AG04450 (cell line): ENCODE measurements at regions not wholly inside any gene's neighbourhood (a gene's known extent, or its start where the extent isn't known, plus 50 kb on each side); places are given as distances from the start of the nearest gene placed in this dataset.

Source experiments
- CTCF ChIA-PET: fragments of 300-600, 350-600 bp; formaldehyde crosslinking; extraction: SDS; loops from one replicate; lab custom pipeline; 2022; ENCODE audit warnings: antibody characterized with exemption, inconsistent platforms; lab: Charles Lee
- POLR2A ChIA-PET: fragments of 350-600 bp; formaldehyde crosslinking; extraction: SDS; loops from one replicate; lab custom pipeline; 2021; ENCODE audit warnings: antibody characterized with exemption, inconsistent platforms; lab: Yijun Ruan, JAX
- DNase-seq: peaks from one replicate; pipeline ENCODE4 v3.0.0-alpha.2; 2011; ENCODE audit warnings: low read depth, low spot score
- H3K27ac ChIP-seq: one replicate; pipeline ENCODE4 v1.5.1; 2012; ENCODE audit warnings: low read depth, low read length, control low read depth
- H3K27me3 ChIP-seq: one replicate; pipeline ENCODE4 v1.6.0; 2012; ENCODE audit warnings: low read length; ENCODE audit not compliant: control insufficient read depth, insufficient read depth
- H3K4me3 ChIP-seq: 2 replicates; pipeline ENCODE4 v1.5.1; 2011; ENCODE audit warnings: mild to moderate bottlenecking, low read depth, low read length, control low read depth
- H3K9me3 ChIP-seq: 2 replicates; pipeline ENCODE4 v1.5.1; 2012; ENCODE audit warnings: low read length; ENCODE audit not compliant: control insufficient read depth, insufficient read depth
- CTCF ChIP-seq: IDR thresholded peaks from 2 replicates; pipeline ENCODE4 v1.5.1; 2011; ENCODE audit warnings: low read depth, low read length, control low read depth, inconsistent platforms

DNA sequence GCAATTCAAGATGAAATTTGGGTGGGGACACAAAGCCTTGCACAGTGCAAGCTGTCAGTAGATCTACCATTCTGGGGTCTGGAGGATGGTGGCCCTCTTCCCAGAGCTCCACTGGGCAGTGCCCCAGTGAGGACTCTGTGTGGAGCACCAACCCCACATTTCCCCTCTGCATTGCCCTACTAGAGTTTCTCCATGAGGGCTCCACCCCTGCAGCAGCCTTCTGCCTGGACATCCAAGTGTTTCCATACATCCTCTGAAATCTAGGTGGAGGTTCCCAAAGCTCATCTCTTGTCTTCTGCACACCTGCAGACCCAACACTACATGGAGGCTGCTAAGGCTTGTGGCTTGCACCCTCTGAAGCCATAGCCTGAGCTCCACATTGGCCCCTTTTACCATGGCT, 402.3 kb downstream of the RAB28 start:
- no peaks in the 10 kb centered on the region for H3K27me3 ChIP-seq
- no peak for TF ChIP-seq CTCF
- DNase-seq = no peak
- POLR2A ChIA-PET = no interaction called here
- CTCF ChIA-PET = no interaction called here
- H3K4me3 ChIP-seq = no peak overlapping the region
- H3K9me3 ChIP-seq = peaks cover 7% of the 10 kb centered on the region; the same call in 1 of the 2 replicates
- H3K27ac ChIP-seq = no peak overlapping the region

DNA sequence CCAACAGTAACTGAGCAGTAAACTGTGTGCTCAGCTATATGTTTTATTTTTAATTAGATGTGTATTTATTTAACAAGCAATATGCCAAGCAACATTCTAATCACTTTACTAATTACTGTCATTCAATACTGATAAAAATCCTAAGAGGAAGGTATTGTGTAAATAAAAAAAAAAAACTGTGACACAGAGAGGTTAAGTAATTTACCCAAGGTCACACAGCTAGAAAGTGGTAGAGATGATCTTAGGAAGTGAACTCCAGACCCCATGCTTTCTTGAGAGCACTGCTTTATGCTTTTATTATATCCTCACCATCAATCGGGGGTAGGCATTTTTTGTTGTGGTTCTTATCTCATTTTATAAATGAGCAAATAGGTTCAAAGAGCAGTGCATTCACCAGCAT, 417.1 kb downstream of the RAB28 start:
- POLR2A ChIA-PET = no interaction called here
- DNase-seq = no peak

DNA sequence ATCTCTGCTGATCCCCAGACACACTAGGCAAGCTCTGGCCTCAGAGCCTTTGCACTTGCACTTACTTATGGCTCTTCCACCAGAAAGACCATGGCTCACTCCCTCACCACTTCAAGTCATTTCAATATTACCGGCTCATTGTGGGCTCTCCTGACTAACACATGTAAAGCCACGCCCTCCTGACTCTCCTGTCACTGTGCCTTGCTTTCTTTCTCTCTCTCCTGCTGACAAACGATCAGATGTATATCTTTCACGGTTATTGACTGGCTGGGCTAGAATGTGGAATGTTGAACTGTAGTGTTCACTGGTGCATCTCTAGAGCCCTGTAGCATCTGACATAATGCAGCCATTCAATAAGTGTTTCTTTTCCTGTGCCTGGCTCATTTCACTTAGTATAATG, 425.1 kb downstream of the RAB28 start:
- DNase-seq = no peak
- no peaks in the 10 kb centered on the region for H3K27me3 ChIP-seq
- CTCF ChIA-PET = no interaction called here
- no peak overlapping the region for H3K4me3 ChIP-seq
- POLR2A ChIA-PET = no interaction called here
- TF ChIP-seq CTCF = no peak
- no peak overlapping the region for H3K27ac ChIP-seq
- H3K9me3 ChIP-seq = peaks cover 3% of the 10 kb centered on the region

More for the DNA sequence above, 417.1 kb downstream of the RAB28 start:
- H3K27me3 ChIP-seq = no peaks in the 10 kb centered on the region
- no peak overlapping the region for H3K4me3 ChIP-seq
- no peak for TF ChIP-seq CTCF
- H3K9me3 ChIP-seq = peaks cover 7% of the 10 kb centered on the region; the same call in 1 of the 2 replicates
- CTCF ChIA-PET = no interaction called here
- no peak overlapping the region for H3K27ac ChIP-seq

- POLR2A ChIA-PET = no interaction called here
- no peak for DNase-seq
- Histone ChIP-seq H3K27ac (no peak overlapping the region), H3K4me3 (no peak overlapping the region), H3K27me3 (no peaks in the 10 kb centered on the region), H3K9me3 (peaks cover 3% of the 10 kb centered on the region)
- no peak for TF ChIP-seq CTCF
- CTCF ChIA-PET = no interaction called here
Measured at GRCh38 chr4:13056630-13057189, 427.4 kb downstream of the RAB28 start.

DNA sequence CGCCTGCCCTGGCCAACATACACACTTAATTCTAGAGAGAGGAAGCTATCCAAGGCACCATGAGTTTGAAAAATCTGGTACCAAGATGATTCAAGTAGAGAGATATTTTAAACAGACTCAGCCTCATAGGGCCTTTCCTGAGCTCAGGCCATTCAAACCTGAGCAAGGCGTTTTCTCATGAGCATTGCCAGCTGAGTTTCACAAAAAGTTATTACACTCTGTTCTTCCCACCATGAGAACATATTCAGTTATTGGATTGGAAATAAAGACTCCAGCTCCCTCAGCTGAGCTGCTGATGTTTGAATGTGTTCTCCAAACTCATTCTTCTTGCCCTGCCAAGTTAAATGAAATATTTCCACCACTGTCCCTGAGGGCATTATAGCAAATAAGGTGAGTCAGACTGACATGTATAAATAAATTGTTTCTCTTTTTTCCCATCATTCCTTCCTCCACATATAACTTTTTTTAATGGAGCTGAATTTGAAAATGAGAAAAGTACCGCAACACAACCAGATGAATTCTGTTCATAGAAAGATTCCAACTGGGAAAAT, 429.6 kb downstream of the RAB28 start:
- TF ChIP-seq CTCF = no peak
- Histone ChIP-seq H3K27me3 (no peaks in the 10 kb centered on the region), H3K27ac (no peak overlapping the region), H3K9me3 (peaks cover 3% of the 10 kb centered on the region), H3K4me3 (no peak overlapping the region)
- ChIA-PET CTCF (no interaction called here), POLR2A (no interaction called here)
- DNase-seq = no peak
